ENCODE measurements at regions not wholly inside any gene's neighbourhood (a gene's known extent, or its start where the extent isn't known, plus 50 kb on each side); places are given as distances from the start of the nearest gene placed in this dataset.

- DNase-seq: no peak
Measured at GRCh38 chr14:104344818-104345620, 206.6 kb downstream of the KIF26A start.

- no peak for DNase-seq
Measured at GRCh38 chr14:104345621-104346462, 207.5 kb downstream of the KIF26A start.

- DNase-seq: no peak
Measured at GRCh38 chr14:104346608-104347007, 208.2 kb downstream of the KIF26A start.

- DNase-seq: no peak
Measured at GRCh38 chr14:104348741-104349140, 210.4 kb downstream of the KIF26A start.

- no peak for DNase-seq
Measured at GRCh38 chr14:104349950-104350349, 211.6 kb downstream of the KIF26A start.

- DNase-seq: no peak
Measured at GRCh38 chr14:104350463-104351185, 212.2 kb downstream of the KIF26A start.

- DNase-seq: no peak
Measured at GRCh38 chr14:104351849-104352492, 213.6 kb downstream of the KIF26A start.

GRCh38 chr14:104352493-104353220, 214.3 kb downstream of the KIF26A start:
- no peak for DNase-seq

GRCh38 chr14:104353221-104353920, 215.0 kb downstream of the KIF26A start:
- no peak for DNase-seq

GRCh38 chr14:104353921-104354701, 215.7 kb downstream of the KIF26A start:
- DNase-seq: no peak

GRCh38 chr14:104355101-104356019, 217.0 kb downstream of the KIF26A start:
- no peak for DNase-seq

GRCh38 chr14:104356020-104356737, 217.8 kb downstream of the KIF26A start:
- DNase-seq: no peak

GRCh38 chr14:104356738-104357688, 218.6 kb downstream of the KIF26A start:
- DNase-seq: no peak

- no peak for DNase-seq
Measured at GRCh38 chr14:104357689-104358527, 219.5 kb downstream of the KIF26A start.

GRCh38 chr14:104358528-104359300, 220.3 kb downstream of the KIF26A start:
- no peak for DNase-seq
